Body of pancreas (tissue), 4 donors: ENCODE measurements at regions not wholly inside any gene's neighbourhood (a gene's known extent, or its start where the extent isn't known, plus 50 kb on each side); places are given as distances from the start of the nearest gene placed in this dataset.

ENCODE experiments used
- CTCF ChIP-seq, 7 experiments: fragments of 450-650 bp in 4 of 7; fragments of 200-600 bp in 3 of 7; sonication (generic) in 3 of 7; IDR thresholded peaks; one replicate each; pipeline ENCODE4 v1.5.1; 2016 to 2019; ENCODE audit warnings: antibody characterized with exemption in 7 of 7
- POLR2A ChIP-seq, 3 donors: fragments of 450-650 bp; IDR thresholded peaks; one replicate each; pipeline ENCODE4 v1.6.1; 2016; ENCODE audit warnings: antibody characterized with exemption in 3 of 3, mild to moderate bottlenecking in 2 of 3

GRCh38 chr17:22461460-22462145 is 769.3 kb downstream of the KCNJ18 start:
- TF ChIP-seq CTCF (IDR thresholded peaks at IDR 0.05) (no peak), POLR2A (IDR thresholded peaks at IDR 0.05) (no peak)
